HG03139 (cell line): ENCODE measurements at regions not wholly inside any gene's neighbourhood (a gene's known extent, or its start where the extent isn't known, plus 50 kb on each side); places are given as distances from the start of the nearest gene placed in this dataset.
"Not testable (repeated sequence)": the region's sequence is repeated elsewhere in the genome, so short reads cannot be mapped to it uniquely, and the experiment has no call there.

ENCODE experiments used
- ATAC-seq: cut with Tn5 transposase; IDR thresholded peaks from one replicate; pipeline ENCODE4 v1.9.1; 2021; ENCODE audit not compliant: unreplicated experiment

- no peak for ATAC-seq
Measured at GRCh38 chr1:73859227-73859626, 338.7 kb downstream of the LRRIQ3 start.

DNA sequence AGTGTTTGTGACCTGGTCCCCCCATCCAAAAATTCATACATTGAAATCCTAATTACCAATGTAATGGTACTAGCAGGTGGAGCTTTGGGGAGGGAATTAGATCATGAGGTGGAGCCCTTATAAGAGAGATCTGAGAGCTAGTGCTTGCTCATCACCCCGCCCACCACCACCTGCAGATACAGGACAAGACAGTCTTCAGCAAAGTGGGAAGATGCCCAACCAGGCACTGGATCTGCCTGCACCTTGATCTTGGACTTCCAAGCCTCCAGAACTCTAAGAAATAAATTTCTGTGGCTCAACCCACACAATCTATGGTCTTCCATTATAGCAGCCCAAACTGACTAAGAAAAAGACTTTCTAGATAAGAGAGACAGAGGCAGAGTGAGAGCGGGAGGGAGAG is 343.4 kb downstream of the LRRIQ3 start:
- ATAC-seq, result no peak

GRCh38 chr1:73842436-73842835 is 355.5 kb downstream of the LRRIQ3 start:
- no peak for ATAC-seq

DNA sequence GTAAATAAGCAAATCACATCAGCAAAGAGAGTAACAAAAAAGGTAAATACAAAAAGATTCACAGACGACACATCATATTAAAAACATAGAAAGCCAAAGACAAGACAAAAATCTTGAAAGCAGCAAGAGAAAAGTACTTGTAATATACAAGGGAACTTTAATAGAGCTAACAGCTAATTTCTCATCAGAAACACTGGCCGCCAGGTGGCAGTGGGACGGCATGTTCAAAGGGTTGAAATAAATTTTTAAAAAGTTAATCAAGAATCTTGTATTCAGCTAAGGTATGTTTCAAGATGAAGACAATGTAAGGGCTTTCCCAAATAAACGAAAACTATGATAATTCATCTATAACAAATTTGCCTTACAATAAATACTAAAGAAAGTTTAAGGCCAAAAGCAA is 358.1 kb downstream of the LRRIQ3 start:
- no peak for ATAC-seq

DNA sequence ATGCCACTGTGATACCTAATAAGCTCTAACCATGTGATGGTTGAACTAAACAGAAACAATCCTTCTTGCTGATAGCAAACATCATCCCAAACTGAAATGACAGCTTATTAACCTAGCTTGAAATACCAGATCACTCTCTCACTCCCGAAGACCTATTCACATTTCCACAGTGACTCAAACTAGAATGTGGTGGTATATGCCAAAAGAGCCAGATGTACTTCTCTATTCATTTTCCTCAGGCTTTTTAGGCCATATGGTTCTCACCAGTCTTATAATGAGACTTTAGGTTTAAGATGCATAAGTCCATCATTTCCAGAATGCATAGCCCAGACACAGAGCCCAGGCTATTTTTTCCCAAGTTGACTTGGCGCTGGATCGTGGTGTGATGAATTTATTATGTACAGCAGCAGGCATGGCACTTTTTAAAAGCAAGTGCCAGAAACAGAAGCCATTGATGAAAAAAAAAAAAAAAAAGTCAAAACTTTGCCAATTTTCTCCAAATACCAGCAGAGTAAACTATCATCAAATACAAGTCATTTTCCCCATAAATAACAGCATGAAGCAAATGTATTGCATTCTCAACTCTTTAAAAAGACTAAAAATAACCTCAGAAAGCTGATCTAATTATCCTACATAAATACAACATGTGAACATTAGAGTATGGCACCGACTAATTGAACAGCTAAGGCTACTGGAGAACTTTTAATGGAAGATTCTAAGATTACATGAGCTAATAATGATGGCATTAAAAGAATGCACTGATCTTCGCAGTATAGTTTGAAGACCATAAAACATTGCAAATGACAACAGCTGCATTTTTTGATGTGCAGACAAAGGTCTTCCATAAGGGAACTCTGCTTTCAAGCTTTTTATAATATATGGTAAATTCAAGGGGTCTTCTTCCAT is 365.4 kb downstream of the LRRIQ3 start:
- ATAC-seq, result no peak

DNA sequence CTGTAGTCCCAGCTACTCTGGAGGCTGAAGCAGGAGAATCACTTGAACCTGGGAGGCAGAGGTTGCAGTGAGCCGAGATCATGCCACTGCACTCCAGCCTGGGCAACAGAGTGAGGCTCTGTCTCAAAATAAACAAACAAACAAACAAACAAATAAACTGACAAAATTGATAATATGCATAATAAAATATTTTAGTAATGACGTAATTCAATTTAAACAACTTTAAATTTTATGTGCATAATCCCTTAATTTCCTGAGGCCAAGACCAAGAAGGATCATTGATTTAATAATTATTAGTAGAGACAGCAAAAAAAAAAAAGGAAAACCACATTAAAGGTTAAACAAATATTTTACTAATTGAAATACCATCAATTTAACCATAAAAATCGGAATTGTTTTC is 370.7 kb downstream of the LRRIQ3 start:
- ATAC-seq, result not testable (repeated sequence)

DNA sequence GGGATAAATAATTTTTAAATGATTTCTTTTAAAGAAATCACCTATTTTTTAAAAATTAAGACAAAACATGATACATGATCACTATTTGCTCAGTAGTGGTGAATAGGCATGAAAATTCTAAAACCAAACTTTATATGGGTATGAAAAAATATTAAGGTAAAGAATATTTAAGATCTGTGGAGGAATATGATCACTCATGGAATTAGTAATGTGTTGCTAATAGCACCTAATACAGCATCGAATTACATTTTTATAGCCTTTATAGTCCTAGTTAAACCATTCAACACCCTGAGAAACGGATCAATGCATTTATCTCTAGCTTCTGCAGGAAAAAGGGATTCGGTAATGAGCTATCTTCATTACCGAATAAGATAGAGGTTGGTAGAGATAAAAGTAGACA is 373.9 kb downstream of the LRRIQ3 start:
- no peak for ATAC-seq

GRCh38 chr1:73821520-73821919 is 376.5 kb downstream of the LRRIQ3 start:
- peak; percentile 85 for ATAC-seq

DNA sequence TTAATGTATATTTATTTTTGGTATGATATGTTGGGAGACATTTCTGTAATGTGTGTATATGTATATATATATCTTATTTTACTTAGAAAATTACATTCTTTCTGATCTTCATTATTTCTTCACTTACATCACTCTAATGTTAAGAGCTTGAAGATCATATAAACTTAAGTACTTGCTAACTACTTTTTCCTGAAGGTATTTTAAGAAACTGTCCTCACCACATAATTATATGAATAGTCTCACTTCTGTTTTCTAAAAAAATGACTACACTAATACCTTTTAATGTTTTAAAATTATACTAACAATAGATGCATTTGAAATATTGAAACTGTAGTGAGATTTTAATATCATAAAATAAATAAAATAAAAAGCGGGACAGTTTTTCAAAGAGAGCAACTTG is 377.1 kb downstream of the LRRIQ3 start:
- no peak for ATAC-seq

DNA sequence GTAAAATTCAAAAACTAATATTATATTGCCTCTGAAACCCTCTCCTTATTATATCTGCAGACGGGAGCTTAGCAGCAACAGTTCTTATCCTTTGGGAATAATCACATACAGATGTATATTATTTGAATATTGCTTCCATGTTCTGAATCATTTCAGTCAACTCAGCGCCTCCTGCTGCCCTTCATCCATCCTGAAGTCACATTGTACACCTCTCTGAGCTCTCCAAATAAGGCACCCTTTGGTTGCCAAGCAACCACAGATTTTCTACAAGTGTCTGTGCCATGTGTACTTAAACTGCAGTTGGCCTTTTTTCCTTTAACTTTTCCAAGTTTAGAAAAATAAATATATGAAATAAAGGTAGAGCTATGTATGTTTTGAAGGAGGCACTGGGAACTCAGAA is 384.3 kb downstream of the LRRIQ3 start:
- ATAC-seq, result no peak

GRCh38 chr1:73813236-73813635 is 384.7 kb downstream of the LRRIQ3 start:
- ATAC-seq, result no peak

DNA sequence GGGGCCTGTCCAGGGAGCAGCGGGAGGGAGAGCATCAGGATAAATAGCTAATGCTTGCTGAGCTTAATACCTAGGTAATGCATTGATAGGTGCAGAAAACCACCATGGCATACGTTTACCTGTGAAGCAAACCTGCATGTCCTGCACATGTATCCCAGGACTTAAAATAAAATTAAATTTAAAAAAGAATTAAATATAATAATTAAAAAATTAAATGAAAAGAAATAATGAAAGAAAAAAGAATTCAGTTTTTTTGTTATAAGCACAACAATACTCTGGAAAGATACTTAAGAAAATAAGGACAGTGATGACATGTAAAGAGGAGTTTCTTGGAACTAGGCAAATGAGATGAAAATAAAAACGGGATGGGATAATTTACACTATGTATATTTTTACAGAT is 386.2 kb downstream of the LRRIQ3 start:
- no peak for ATAC-seq

- no peak for ATAC-seq
Measured at GRCh38 chr1:73804935-73805334, 393.0 kb downstream of the LRRIQ3 start.

GRCh38 chr1:73803380-73803779 is 394.6 kb downstream of the LRRIQ3 start:
- no peak for ATAC-seq

DNA sequence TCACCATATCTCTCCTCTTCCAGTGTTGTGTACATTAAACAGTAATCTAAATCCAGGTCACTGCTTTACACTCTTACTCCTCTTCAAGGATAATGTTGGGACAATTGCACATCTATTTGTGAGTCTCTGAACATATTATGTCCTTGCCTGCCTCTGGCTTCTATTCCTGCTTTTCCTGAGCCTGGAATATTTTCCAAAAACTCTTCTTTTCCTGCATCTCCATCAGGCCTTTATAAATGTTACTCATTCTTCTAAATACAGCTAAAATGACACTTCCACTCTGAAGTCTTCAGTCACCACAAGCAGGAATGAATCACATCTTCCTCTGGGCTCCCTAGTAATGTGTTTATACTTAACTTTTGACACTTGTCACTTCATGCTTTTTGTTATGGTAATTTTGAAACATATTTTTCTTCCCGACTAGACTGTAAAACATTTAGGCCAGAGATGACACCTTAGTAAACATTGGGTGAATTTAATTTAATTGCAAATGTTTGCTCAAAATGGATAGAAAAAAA is 396.0 kb downstream of the LRRIQ3 start:
- no peak for ATAC-seq

- ATAC-seq, result no peak
Measured at GRCh38 chr1:73800376-73800775, 397.6 kb downstream of the LRRIQ3 start.

DNA sequence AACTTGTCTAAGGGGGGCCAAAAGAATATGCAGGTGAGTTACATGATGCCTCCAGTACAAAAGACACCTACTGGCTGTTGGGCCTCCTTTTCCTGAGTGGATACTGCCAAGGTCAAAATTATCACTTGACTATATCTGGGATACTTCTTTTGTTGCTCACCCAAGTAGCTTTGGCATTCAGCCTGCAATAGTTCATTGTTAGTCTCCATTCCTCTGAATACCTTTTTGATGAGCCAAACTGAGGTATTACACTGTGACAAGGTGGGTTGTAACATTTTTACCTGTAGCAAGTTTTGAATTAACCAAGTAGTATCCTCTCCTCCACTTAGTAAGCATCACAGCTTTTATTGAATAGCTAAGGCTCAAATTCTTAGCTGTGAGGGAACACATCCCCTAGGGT is 408.0 kb downstream of the LRRIQ3 start:
- ATAC-seq, result no peak

- no peak for ATAC-seq
Measured at GRCh38 chr1:73784026-73784425, 413.9 kb downstream of the LRRIQ3 start.

- no peak for ATAC-seq
Measured at GRCh38 chr1:73783352-73783751, 414.6 kb downstream of the LRRIQ3 start.

- ATAC-seq, result no peak
Measured at GRCh38 chr1:73782901-73783300, 415.1 kb downstream of the LRRIQ3 start.

DNA sequence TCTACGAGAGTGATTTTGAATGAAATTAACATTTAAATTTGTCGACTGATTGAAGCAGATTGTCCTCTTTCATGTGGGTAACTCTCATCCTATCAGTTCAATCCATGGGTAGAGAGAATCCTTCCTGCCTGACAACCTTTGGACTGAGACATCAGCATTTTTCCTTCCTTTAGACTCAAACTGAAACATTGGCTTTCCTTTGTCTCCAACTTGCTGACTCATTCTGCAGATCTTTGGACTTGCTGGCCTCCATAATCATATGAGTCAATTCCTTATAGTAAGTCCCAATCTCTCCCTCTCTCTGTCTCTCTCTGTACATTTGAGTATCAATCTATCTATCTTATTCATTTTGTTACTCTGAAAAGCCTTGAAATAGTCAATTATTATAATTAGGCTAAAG is 416.7 kb downstream of the LRRIQ3 start:
- no peak for ATAC-seq

DNA sequence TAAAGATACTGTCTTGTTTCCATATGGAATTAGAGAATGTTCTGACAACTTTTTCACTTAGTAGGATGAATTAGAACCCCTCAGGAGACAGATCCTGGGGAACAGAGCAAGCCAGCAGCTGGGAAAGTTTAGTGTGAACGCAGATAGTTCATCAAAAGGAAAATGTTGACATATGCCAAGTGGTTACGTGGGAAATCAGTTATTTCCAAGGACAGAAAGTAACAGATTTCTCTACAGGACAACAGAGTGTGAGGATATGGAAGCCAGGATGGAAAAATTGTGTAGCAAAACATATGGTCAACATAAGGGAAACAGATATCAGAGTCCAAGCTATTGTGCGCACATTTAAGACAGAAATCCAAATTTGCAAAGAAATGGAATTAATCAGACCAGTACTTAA is 419.5 kb downstream of the LRRIQ3 start:
- ATAC-seq, result no peak

DNA sequence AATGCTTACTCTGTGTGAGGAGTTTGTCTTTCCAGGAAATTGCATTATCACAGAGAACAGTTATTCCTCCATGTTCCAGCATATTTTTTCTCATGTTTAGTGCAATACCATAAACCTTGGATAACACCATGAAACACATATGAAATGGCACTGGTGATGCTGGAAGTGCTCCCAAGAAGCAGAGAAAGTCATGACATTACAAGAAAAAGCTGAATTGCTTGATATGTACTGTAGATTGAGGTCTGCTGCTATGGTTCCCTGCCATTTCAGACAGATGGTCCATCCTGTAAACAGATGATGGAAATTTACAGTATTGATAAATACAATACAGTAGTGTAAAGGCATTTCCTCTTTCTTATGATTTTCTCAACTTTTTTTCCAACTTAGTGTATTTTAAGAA is 422.1 kb downstream of the LRRIQ3 start:
- ATAC-seq, result no peak
